GM06990 (cell line): ENCODE measurements at regions not wholly inside any gene's neighbourhood (a gene's known extent, or its start where the extent isn't known, plus 50 kb on each side); places are given as distances from the start of the nearest gene placed in this dataset.

ENCODE experiments used
- DNase-seq: peaks from one replicate; pipeline ENCODE4 v3.0.0-alpha.2; 2011; ENCODE audit not compliant: insufficient read length; ENCODE audit errors: extremely low read depth
- H3K27me3 ChIP-seq: replicated peaks from 2 replicates; pipeline ENCODE4 v1.6.0; 2011; ENCODE audit warnings: low read length; ENCODE audit not compliant: control insufficient read depth, insufficient read depth
- H3K36me3 ChIP-seq: 2 replicates; pipeline ENCODE4 v1.5.1; 2011; ENCODE audit warnings: low read length; ENCODE audit not compliant: control insufficient read depth, insufficient read depth
- H3K4me3 ChIP-seq: replicated peaks from 2 replicates; pipeline ENCODE4 v1.5.1; 2011; ENCODE audit warnings: low read depth, mild to moderate bottlenecking, control low read depth, low read length
- CTCF ChIP-seq: IDR thresholded peaks from 2 replicates; pipeline ENCODE4 v1.5.1; 2011; ENCODE audit warnings: low read length, control low read depth, mild to moderate bottlenecking, inconsistent platforms; ENCODE audit not compliant: insufficient read depth, poor library complexity, severe bottlenecking

GRCh38 chr2:58920001-58920400, 678.9 kb upstream of the FANCL start:
- no peak for TF ChIP-seq CTCF
- no peak for DNase-seq

GRCh38 chr2:58919316-58919715, 678.2 kb upstream of the FANCL start:
- Histone ChIP-seq H3K27me3 (no peaks in the 10 kb centered on the region; the same call in 1 of the 2 replicates), H3K36me3 (no peaks in the 10 kb centered on the region), H3K4me3 (no peak overlapping the region)
- no peak for DNase-seq
- no peak for TF ChIP-seq CTCF

More at GRCh38 chr2:58920001-58920400, 678.9 kb upstream of the FANCL start:
- no peaks in the 10 kb centered on the region for H3K36me3 ChIP-seq
- no peak overlapping the region for H3K4me3 ChIP-seq
- H3K27me3 ChIP-seq = no peaks in the 10 kb centered on the region; the same call in 1 of the 2 replicates

- H3K4me3 ChIP-seq = no peak overlapping the region
- no peaks in the 10 kb centered on the region; the same call in 1 of the 2 replicates for H3K27me3 ChIP-seq
- TF ChIP-seq CTCF = no peak
- DNase-seq = no peak
- no peaks in the 10 kb centered on the region for H3K36me3 ChIP-seq
Measured at GRCh38 chr2:58918141-58918540, 677.0 kb upstream of the FANCL start.

- no peak for TF ChIP-seq CTCF
- Histone ChIP-seq H3K4me3 (no peak overlapping the region), H3K36me3 (no peaks in the 10 kb centered on the region), H3K27me3 (no peaks in the 10 kb centered on the region; the same call in 1 of the 2 replicates)
- no peak for DNase-seq
Measured at GRCh38 chr2:58917596-58917995, 676.5 kb upstream of the FANCL start.

- DNase-seq = no peak
- no peaks in the 10 kb centered on the region for H3K36me3 ChIP-seq
- H3K27me3 ChIP-seq = no peaks in the 10 kb centered on the region; the same call in 1 of the 2 replicates
- TF ChIP-seq CTCF = no peak
- no peak overlapping the region for H3K4me3 ChIP-seq
Measured at GRCh38 chr2:58916063-58916462, 674.9 kb upstream of the FANCL start.

GRCh38 chr2:58914733-58915505, 673.8 kb upstream of the FANCL start:
- no peaks in the 10 kb centered on the region; the same call in 1 of the 2 replicates for H3K27me3 ChIP-seq

More at GRCh38 chr2:58914733-58915505, 673.8 kb upstream of the FANCL start:
- DNase-seq = no peak
- Histone ChIP-seq H3K36me3 (no peaks in the 10 kb centered on the region), H3K4me3 (no peak overlapping the region)
- TF ChIP-seq CTCF = no peak
